ENCODE measurements at regions not wholly inside any gene's neighbourhood (a gene's known extent, or its start where the extent isn't known, plus 50 kb on each side); places are given as distances from the start of the nearest gene placed in this dataset.

GRCh38 chr13:73230716-73231115 is 171.9 kb downstream of the KLF5 start:
- TF ChIP-seq CTCF (IDR thresholded peaks at IDR 0.05; ENCODE audit: insufficient read depth, missing control alignments) = no peak
- no peak for DNase-seq (ENCODE audit: insufficient read length, low spot score)
- no peak for FAIRE-seq

GRCh38 chr13:73228546-73228945 is 169.7 kb downstream of the KLF5 start:
- FAIRE-seq = no peak
- no peak for TF ChIP-seq CTCF (IDR thresholded peaks at IDR 0.05; ENCODE audit: insufficient read depth, missing control alignments)
- no peak for DNase-seq (ENCODE audit: insufficient read length, low spot score)

GRCh38 chr13:73225990-73226389 is 167.2 kb downstream of the KLF5 start:
- FAIRE-seq (no peak), DNase-seq (ENCODE audit: insufficient read length, low spot score) (no peak)
- no peak for TF ChIP-seq CTCF (IDR thresholded peaks at IDR 0.05; ENCODE audit: insufficient read depth, missing control alignments)

- no peak for DNase-seq (ENCODE audit: insufficient read length, low spot score)
- FAIRE-seq = no peak
- no peak for TF ChIP-seq CTCF (IDR thresholded peaks at IDR 0.05; ENCODE audit: insufficient read depth, missing control alignments)
Observed at GRCh38 chr13:73224703-73225102, 165.9 kb downstream of the KLF5 start.

- FAIRE-seq (no peak), DNase-seq (ENCODE audit: insufficient read length, low spot score) (no peak)
- no peak for TF ChIP-seq CTCF (IDR thresholded peaks at IDR 0.05; ENCODE audit: insufficient read depth, missing control alignments)
Observed at GRCh38 chr13:73223372-73223781, 164.6 kb downstream of the KLF5 start.

GRCh38 chr13:73222627-73223305 is 164.0 kb downstream of the KLF5 start:
- DNase-seq (ENCODE audit: insufficient read length, low spot score) (no peak), FAIRE-seq (no peak)
- no peak for TF ChIP-seq CTCF (IDR thresholded peaks at IDR 0.05; ENCODE audit: insufficient read depth, missing control alignments)

- DNase-seq (ENCODE audit: insufficient read length, low spot score) = no peak
- no peak for FAIRE-seq
- TF ChIP-seq CTCF (IDR thresholded peaks at IDR 0.05; ENCODE audit: insufficient read depth, missing control alignments) = no peak
Observed at GRCh38 chr13:73220966-73221720, 162.3 kb downstream of the KLF5 start.

Measured in D721Med (cell line).